ENCODE measurements at regions not wholly inside any gene's neighbourhood (a gene's known extent, or its start where the extent isn't known, plus 50 kb on each side); places are given as distances from the start of the nearest gene placed in this dataset.

- TF ChIP-seq CTCF (IDR thresholded peaks at IDR 0.05): no peak
- no peak for TF ChIP-seq POLR2A (IDR thresholded peaks at IDR 0.05)
Measured at GRCh38 chr17:13787636-13788035, 185.9 kb upstream of the HS3ST3A1 start.
